ENCODE measurements at regions not wholly inside any gene's neighbourhood (a gene's known extent, or its start where the extent isn't known, plus 50 kb on each side); places are given as distances from the start of the nearest gene placed in this dataset.
"Not testable (repeated sequence)": the region's sequence is repeated elsewhere in the genome, so short reads cannot be mapped to it uniquely, and the experiment has no call there.

DNA sequence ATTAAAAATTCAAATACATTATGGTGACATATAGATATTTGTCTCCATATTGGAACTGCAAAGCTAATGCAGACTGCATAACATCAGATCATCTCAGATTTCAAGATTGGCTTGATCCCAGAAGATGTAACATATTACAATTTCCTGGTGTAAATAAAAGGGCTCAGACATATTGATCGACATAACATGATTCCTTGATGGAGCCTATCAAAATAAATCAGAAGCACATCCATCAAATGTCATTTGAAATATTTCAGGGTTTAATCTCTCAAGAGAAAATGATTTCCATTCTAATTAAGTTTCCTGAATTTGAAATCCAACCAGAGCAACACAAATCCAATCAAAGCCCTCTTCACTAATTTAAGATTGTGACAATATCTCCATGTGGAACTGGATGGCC lies 75.1 kb upstream of the UNC13C start:
- no peaks in the 10 kb centered on the region for H3K9me3 ChIP-seq
- no peaks in the 10 kb centered on the region for H3K27me3 ChIP-seq (ENCODE audit: insufficient read depth)
- H3K27ac ChIP-seq (ENCODE audit: low read depth in 2 of 2, low read length in 1 of 2) = no peak overlapping the region
- no peaks in the 10 kb centered on the region for H3K9me2 ChIP-seq
- no peak overlapping the region for H3K4me2 ChIP-seq
- H3K36me3 ChIP-seq (replicated peaks in 1 of 2; ENCODE audit: control insufficient read depth in 1 of 2, insufficient read depth in 2 of 2, low read length in 1 of 2) = no peaks in the 10 kb centered on the region
- H3K4me1 ChIP-seq (ENCODE audit: control insufficient read depth in 1 of 2, insufficient read depth in 2 of 2, low read depth in 1 of 2, low read length in 1 of 2) = no peaks in the 10 kb centered on the region
- no peak overlapping the region for H3K9ac ChIP-seq
- H3F3A ChIP-seq (replicated peaks; ENCODE audit: insufficient read depth) = no peaks in the 10 kb centered on the region
- DNase-seq = no peak
- 8% methylated on average over 1 of the region's 1 CpG for WGBS (ENCODE audit: low lambda C conversion rate)
- POLR2A ChIA-PET = no interaction called here
- H4K20me1 ChIP-seq (ENCODE audit: insufficient read depth) = no peaks in the 10 kb centered on the region
- no peak overlapping the region for H2AFZ ChIP-seq (ENCODE audit: low read depth)
- CTCF ChIA-PET = no interaction called here
- no peak overlapping the region for H3K4me3 ChIP-seq (ENCODE audit: low read depth in 2 of 2, low read length in 1 of 2)
- TF ChIP-seq, protein P1, sequence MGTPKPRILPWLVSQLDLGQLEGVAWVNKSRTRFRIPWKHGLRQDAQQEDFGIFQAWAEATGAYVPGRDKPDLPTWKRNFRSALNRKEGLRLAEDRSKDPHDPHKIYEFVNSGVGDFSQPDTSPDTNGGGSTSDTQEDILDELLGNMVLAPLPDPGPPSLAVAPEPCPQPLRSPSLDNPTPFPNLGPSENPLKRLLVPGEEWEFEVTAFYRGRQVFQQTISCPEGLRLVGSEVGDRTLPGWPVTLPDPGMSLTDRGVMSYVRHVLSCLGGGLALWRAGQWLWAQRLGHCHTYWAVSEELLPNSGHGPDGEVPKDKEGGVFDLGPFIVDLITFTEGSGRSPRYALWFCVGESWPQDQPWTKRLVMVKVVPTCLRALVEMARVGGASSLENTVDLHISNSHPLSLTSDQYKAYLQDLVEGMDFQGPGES (IDR thresholded peaks at IDR 0.05; ENCODE audit: low read depth, low read length) = no peak
- no peak for TF ChIP-seq RFX5 (IDR thresholded peaks at IDR 0.05; ENCODE audit: low read length)
- no peak for TF ChIP-seq NRF1 (IDR thresholded peaks at IDR 0.05; ENCODE audit: low read depth, low read length)
- TF ChIP-seq, protein P2, sequence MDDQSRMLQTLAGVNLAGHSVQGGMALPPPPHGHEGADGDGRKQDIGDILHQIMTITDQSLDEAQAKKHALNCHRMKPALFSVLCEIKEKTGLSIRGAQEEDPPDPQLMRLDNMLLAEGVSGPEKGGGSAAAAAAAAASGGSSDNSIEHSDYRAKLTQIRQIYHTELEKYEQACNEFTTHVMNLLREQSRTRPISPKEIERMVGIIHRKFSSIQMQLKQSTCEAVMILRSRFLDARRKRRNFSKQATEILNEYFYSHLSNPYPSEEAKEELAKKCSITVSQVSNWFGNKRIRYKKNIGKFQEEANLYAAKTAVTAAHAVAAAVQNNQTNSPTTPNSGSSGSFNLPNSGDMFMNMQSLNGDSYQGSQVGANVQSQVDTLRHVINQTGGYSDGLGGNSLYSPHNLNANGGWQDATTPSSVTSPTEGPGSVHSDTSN (IDR thresholded peaks at IDR 0.05) = no peak
- TF ChIP-seq, protein P3, sequence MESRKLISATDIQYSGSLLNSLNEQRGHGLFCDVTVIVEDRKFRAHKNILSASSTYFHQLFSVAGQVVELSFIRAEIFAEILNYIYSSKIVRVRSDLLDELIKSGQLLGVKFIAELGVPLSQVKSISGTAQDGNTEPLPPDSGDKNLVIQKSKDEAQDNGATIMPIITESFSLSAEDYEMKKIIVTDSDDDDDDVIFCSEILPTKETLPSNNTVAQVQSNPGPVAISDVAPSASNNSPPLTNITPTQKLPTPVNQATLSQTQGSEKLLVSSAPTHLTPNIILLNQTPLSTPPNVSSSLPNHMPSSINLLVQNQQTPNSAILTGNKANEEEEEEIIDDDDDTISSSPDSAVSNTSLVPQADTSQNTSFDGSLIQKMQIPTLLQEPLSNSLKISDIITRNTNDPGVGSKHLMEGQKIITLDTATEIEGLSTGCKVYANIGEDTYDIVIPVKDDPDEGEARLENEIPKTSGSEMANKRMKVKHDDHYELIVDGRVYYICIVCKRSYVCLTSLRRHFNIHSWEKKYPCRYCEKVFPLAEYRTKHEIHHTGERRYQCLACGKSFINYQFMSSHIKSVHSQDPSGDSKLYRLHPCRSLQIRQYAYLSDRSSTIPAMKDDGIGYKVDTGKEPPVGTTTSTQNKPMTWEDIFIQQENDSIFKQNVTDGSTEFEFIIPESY (IDR thresholded peaks at IDR 0.05; ENCODE audit: borderline replicate concordance, low read depth) = no peak
- no peak for TF ChIP-seq ELF1 (IDR thresholded peaks at IDR 0.05)
- TF ChIP-seq GABPA (IDR thresholded peaks at IDR 0.05; ENCODE audit: low read depth) = no peak
- TF ChIP-seq EZH2phosphoT487 (IDR thresholded peaks at IDR 0.05; ENCODE audit: borderline replicate concordance, low read depth) = no peak
- TF ChIP-seq, protein P4, sequence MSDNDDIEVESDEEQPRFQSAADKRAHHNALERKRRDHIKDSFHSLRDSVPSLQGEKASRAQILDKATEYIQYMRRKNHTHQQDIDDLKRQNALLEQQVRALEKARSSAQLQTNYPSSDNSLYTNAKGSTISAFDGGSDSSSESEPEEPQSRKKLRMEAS (IDR thresholded peaks at IDR 0.05; ENCODE audit: low read depth) = no peak
- no peak for TF ChIP-seq JUND (IDR thresholded peaks at IDR 0.05)
- no peak for TF ChIP-seq TAF1 (IDR thresholded peaks at IDR 0.05; ENCODE audit: borderline replicate concordance, low read depth, low read length)
- no peak for TF ChIP-seq FOSL2 (IDR thresholded peaks at IDR 0.05; ENCODE audit: borderline replicate concordance, low read depth)
- TF ChIP-seq GATA2 (CRISPR knock-in tag; IDR thresholded peaks at IDR 0.05) = no peak
- TF ChIP-seq CHD2 (IDR thresholded peaks at IDR 0.05; ENCODE audit: low read length, partially characterized antibody) = no peak
- TF ChIP-seq, protein P5, sequence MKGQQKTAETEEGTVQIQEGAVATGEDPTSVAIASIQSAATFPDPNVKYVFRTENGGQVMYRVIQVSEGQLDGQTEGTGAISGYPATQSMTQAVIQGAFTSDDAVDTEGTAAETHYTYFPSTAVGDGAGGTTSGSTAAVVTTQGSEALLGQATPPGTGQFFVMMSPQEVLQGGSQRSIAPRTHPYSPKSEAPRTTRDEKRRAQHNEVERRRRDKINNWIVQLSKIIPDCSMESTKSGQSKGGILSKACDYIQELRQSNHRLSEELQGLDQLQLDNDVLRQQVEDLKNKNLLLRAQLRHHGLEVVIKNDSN (IDR thresholded peaks at IDR 0.05; ENCODE audit: borderline replicate concordance, low read depth) = no peak
- no peak for TF ChIP-seq TEAD4 (IDR thresholded peaks at IDR 0.05; ENCODE audit: borderline replicate concordance, insufficient read depth)
- no peak for TF ChIP-seq YY1 (IDR thresholded peaks at IDR 0.05; ENCODE audit: low read depth)
- no peaks in the 10 kb centered on the region for H3K79me2 ChIP-seq (ENCODE audit: insufficient read depth)

DNA sequence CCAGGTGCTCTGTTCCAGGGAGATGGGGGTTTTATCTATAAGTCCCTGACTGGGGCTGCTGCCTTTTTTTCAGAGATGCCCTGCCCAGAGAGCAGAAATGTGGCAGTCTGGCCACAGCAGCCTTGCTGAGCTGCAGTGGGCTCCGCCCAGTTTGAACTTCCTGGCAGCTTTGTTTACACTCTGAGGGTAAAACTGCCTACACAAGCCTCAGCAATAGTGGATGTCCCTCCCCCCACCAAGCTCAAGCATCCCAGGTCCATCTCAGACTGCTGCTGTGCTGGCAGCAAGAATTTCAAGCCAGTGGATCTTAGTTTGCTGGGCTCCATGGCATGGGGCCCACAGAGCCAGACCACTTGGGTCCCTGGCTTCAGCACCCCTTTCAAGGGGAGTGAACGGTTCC lies 84.8 kb upstream of the UNC13C start:
- H3K9me2 ChIP-seq; H4K20me1 ChIP-seq (ENCODE audit: insufficient read depth); POLR2A ChIA-PET; H3K36me3 ChIP-seq (replicated peaks in 1 of 2; ENCODE audit: control insufficient read depth in 1 of 2, insufficient read depth in 2 of 2, low read length in 1 of 2); H2AFZ ChIP-seq (ENCODE audit: low read depth); H3F3A ChIP-seq (replicated peaks; ENCODE audit: insufficient read depth); H3K4me1 ChIP-seq (ENCODE audit: control insufficient read depth in 1 of 2, insufficient read depth in 2 of 2, low read depth in 1 of 2, low read length in 1 of 2); H3K9me3 ChIP-seq; H3K27ac ChIP-seq (ENCODE audit: low read depth in 2 of 2, low read length in 1 of 2); H3K4me2 ChIP-seq; H3K4me3 ChIP-seq (ENCODE audit: low read depth in 2 of 2, low read length in 1 of 2); H3K79me2 ChIP-seq (ENCODE audit: insufficient read depth); DNase-seq; H3K9ac ChIP-seq; H3K27me3 ChIP-seq (ENCODE audit: insufficient read depth): not testable (repeated sequence)
- 65% methylated on average over 2 of the region's 2 CpGs for WGBS (ENCODE audit: low lambda C conversion rate)
- CTCF ChIA-PET = interaction anchor here (1.2 kb wide), 1 partner anchor 12 kb away, joined by 3 read pairs; no protein-coding TSS in a partner anchor

All from SK-N-SH (cell line).